ENCODE measurements at regions not wholly inside any gene's neighbourhood (a gene's known extent, or its start where the extent isn't known, plus 50 kb on each side); places are given as distances from the start of the nearest gene placed in this dataset.

GRCh38 chr2:121005453-121005852 lies 269.8 kb downstream of the GLI2 start:
- TF ChIP-seq SP1 (IDR thresholded peaks at IDR 0.05) (no peak), NFRKB (IDR thresholded peaks at IDR 0.05) (no peak), L3MBTL2 (conservative IDR thresholded peaks at IDR 0.05) (no peak; the same call in 1 of the 2 replicates), BHLHE40 (IDR thresholded peaks at IDR 0.05; ENCODE audit: borderline replicate concordance) (no peak), ELF4 (IDR thresholded peaks at IDR 0.05) (no peak), LEF1 (IDR thresholded peaks at IDR 0.05; ENCODE audit: borderline replicate concordance) (no peak), PKNOX1 (IDR thresholded peaks at IDR 0.05) (no peak), FOXA1 (IDR thresholded peaks at IDR 0.05) (no peak), ZNF384 (IDR thresholded peaks at IDR 0.05) (no peak), FOXK2 (IDR thresholded peaks at IDR 0.05) (no peak), ARNT (IDR thresholded peaks at IDR 0.05) (no peak), TARDBP (IDR thresholded peaks at IDR 0.05) (no peak), CTBP1 (IDR thresholded peaks at IDR 0.05; ENCODE audit: borderline replicate concordance) (no peak), HDGF (IDR thresholded peaks at IDR 0.05; ENCODE audit: borderline replicate concordance) (no peak)
- DNase-seq (ENCODE audit: extremely low spot score): no peak
- ChIA-PET POLR2A (interaction anchor here (1.8 to 2.0 kb wide), 2 partner anchors 70 to 268 kb away, joined by 4 to 9 read pairs; no protein-coding TSS in a partner anchor), CTCF (interaction anchor here (0.6 to 0.7 kb wide), 2 partner anchors 25 to 693 kb away, joined by 3 read pairs; no protein-coding TSS in a partner anchor)

- DNase-seq (ENCODE audit: extremely low spot score): no peak
- ChIA-PET POLR2A (no interaction called here), CTCF (no interaction called here)
- TF ChIP-seq HDGF (IDR thresholded peaks at IDR 0.05; ENCODE audit: borderline replicate concordance) (no peak), L3MBTL2 (conservative IDR thresholded peaks at IDR 0.05) (no peak), ELF4 (IDR thresholded peaks at IDR 0.05) (no peak)
These were observed 271.2 kb downstream of the GLI2 start for GRCh38 chr2:121006743-121007489.

- TF ChIP-seq BHLHE40 (IDR thresholded peaks at IDR 0.05; ENCODE audit: borderline replicate concordance): no peak
- ChIA-PET POLR2A (no interaction called here), CTCF (no interaction called here)
- DNase-seq (ENCODE audit: extremely low spot score): no peak
These were observed 271.8 kb downstream of the GLI2 start for GRCh38 chr2:121007490-121007853.

- no peak for TF ChIP-seq SUZ12 (IDR thresholded peaks at IDR 0.05)
- no peak for TF ChIP-seq PKNOX1 (IDR thresholded peaks at IDR 0.05)
- TF ChIP-seq ARNT (IDR thresholded peaks at IDR 0.05): no peak
- no peak for TF ChIP-seq FOXM1 (IDR thresholded peaks at IDR 0.05; ENCODE audit: borderline replicate concordance)
- TF ChIP-seq L3MBTL2 (conservative IDR thresholded peaks at IDR 0.05): no peak
- TF ChIP-seq HDGF (IDR thresholded peaks at IDR 0.05; ENCODE audit: borderline replicate concordance): no peak
- TF ChIP-seq SP1 (IDR thresholded peaks at IDR 0.05): no peak
- no peak for TF ChIP-seq TARDBP (IDR thresholded peaks at IDR 0.05)
- no peak for TF ChIP-seq FOXA1 (IDR thresholded peaks at IDR 0.05)
- TF ChIP-seq ELF4 (IDR thresholded peaks at IDR 0.05): no peak
- TF ChIP-seq NFRKB (IDR thresholded peaks at IDR 0.05): no peak
- TF ChIP-seq LEF1 (IDR thresholded peaks at IDR 0.05; ENCODE audit: borderline replicate concordance): no peak
- no peak for TF ChIP-seq FOXK2 (IDR thresholded peaks at IDR 0.05)
- no peak for TF ChIP-seq ZNF384 (IDR thresholded peaks at IDR 0.05)
- TF ChIP-seq BHLHE40 (IDR thresholded peaks at IDR 0.05; ENCODE audit: borderline replicate concordance): no peak
- TF ChIP-seq CTBP1 (IDR thresholded peaks at IDR 0.05; ENCODE audit: borderline replicate concordance): no peak
- CTCF ChIA-PET: no interaction called here
- POLR2A ChIA-PET: no interaction called here
- DNase-seq (ENCODE audit: extremely low spot score): no peak
These were observed 273.3 kb downstream of the GLI2 start for GRCh38 chr2:121008975-121009374.

GRCh38 chr2:121010998-121011397 lies 274.0 kb downstream of the TFCP2L1 start:
- POLR2A ChIA-PET: no interaction called here

More at GRCh38 chr2:121010998-121011397, 274.0 kb downstream of the TFCP2L1 start:
- CTCF ChIA-PET: no interaction called here
- TF ChIP-seq FOXM1 (IDR thresholded peaks at IDR 0.05; ENCODE audit: borderline replicate concordance) (no peak), FOXA1 (IDR thresholded peaks at IDR 0.05) (no peak), SUZ12 (IDR thresholded peaks at IDR 0.05) (no peak), L3MBTL2 (conservative IDR thresholded peaks at IDR 0.05) (no peak), CTBP1 (IDR thresholded peaks at IDR 0.05; ENCODE audit: borderline replicate concordance) (no peak), PKNOX1 (IDR thresholded peaks at IDR 0.05) (no peak), TARDBP (IDR thresholded peaks at IDR 0.05) (no peak), NFRKB (IDR thresholded peaks at IDR 0.05) (no peak), HDGF (IDR thresholded peaks at IDR 0.05; ENCODE audit: borderline replicate concordance) (no peak), LEF1 (IDR thresholded peaks at IDR 0.05; ENCODE audit: borderline replicate concordance) (no peak), SP1 (IDR thresholded peaks at IDR 0.05) (no peak), ZNF384 (IDR thresholded peaks at IDR 0.05) (no peak), BHLHE40 (IDR thresholded peaks at IDR 0.05; ENCODE audit: borderline replicate concordance) (no peak), FOXK2 (IDR thresholded peaks at IDR 0.05) (no peak), ARNT (IDR thresholded peaks at IDR 0.05) (no peak), ELF4 (IDR thresholded peaks at IDR 0.05) (no peak)
- DNase-seq (ENCODE audit: extremely low spot score): no peak
